SKM-1 treated with dmso at 0.1 percent for 144 hours (cell line): ENCODE measurements at regions not wholly inside any gene's neighbourhood (a gene's known extent, or its start where the extent isn't known, plus 50 kb on each side); places are given as distances from the start of the nearest gene placed in this dataset.
A peak's percentile ranks its signal among the peaks of the same experiment; 100 is the strongest.
"Not testable (repeated sequence)": the region's sequence is repeated elsewhere in the genome, so short reads cannot be mapped to it uniquely, and the experiment has no call there.

Source experiments
- DNase-seq: peaks from one replicate; lab custom pipeline; 2025; ENCODE audit not compliant: unreplicated experiment; lab: John Stamatoyannopoulos, UW

GRCh38 chr2:37722971-37723370 lies 51.5 kb upstream of the CDC42EP3 start:
- DNase-seq = not testable (repeated sequence)

- no peak for DNase-seq
Measured at GRCh38 chr2:37730037-37730818, 58.8 kb upstream of the CDC42EP3 start.

- not testable (repeated sequence) for DNase-seq
Measured at GRCh38 chr2:37732412-37732811, 61.0 kb upstream of the CDC42EP3 start.

GRCh38 chr2:37733251-37733650 lies 61.8 kb upstream of the CDC42EP3 start:
- DNase-seq = no peak

- not testable (repeated sequence) for DNase-seq
Measured at GRCh38 chr2:37733955-37734354, 62.5 kb upstream of the CDC42EP3 start.

- DNase-seq = peak; percentile 19
Measured at GRCh38 chr2:37734891-37735523, 63.6 kb upstream of the CDC42EP3 start.

- DNase-seq = not testable (repeated sequence)
Measured at GRCh38 chr2:37735524-37735910, 64.1 kb upstream of the CDC42EP3 start.

GRCh38 chr2:37737507-37737906 lies 66.1 kb upstream of the CDC42EP3 start:
- DNase-seq = no peak

GRCh38 chr2:37738266-37738885 lies 66.9 kb upstream of the CDC42EP3 start:
- no peak for DNase-seq

GRCh38 chr2:37739153-37739552 lies 67.7 kb upstream of the CDC42EP3 start:
- no peak for DNase-seq

- no peak for DNase-seq
Measured at GRCh38 chr2:37740164-37740739, 68.8 kb upstream of the CDC42EP3 start.

GRCh38 chr2:37742286-37742685 lies 70.8 kb upstream of the CDC42EP3 start:
- DNase-seq = no peak

GRCh38 chr2:37744010-37744409 lies 72.6 kb upstream of the CDC42EP3 start:
- DNase-seq = no peak

GRCh38 chr2:37744961-37745360 lies 73.5 kb upstream of the CDC42EP3 start:
- not testable (repeated sequence) for DNase-seq

- DNase-seq = not testable (repeated sequence)
Measured at GRCh38 chr2:37746011-37746410, 74.6 kb upstream of the CDC42EP3 start.

- DNase-seq = no peak
Measured at GRCh38 chr2:37746883-37747282, 75.4 kb upstream of the CDC42EP3 start.

GRCh38 chr2:37748541-37748940 lies 77.1 kb upstream of the CDC42EP3 start:
- no peak for DNase-seq

GRCh38 chr2:37750286-37750685 lies 78.8 kb upstream of the CDC42EP3 start:
- DNase-seq = not testable (repeated sequence)

- no peak for DNase-seq
Measured at GRCh38 chr2:37752766-37753165, 81.3 kb upstream of the CDC42EP3 start.

- DNase-seq = no peak
Measured at GRCh38 chr2:37753758-37754157, 82.3 kb upstream of the CDC42EP3 start.

GRCh38 chr2:37755961-37756559 lies 84.6 kb upstream of the CDC42EP3 start:
- not testable (repeated sequence) for DNase-seq
